Osteoblast (primary cell): ENCODE measurements at regions not wholly inside any gene's neighbourhood (a gene's known extent, or its start where the extent isn't known, plus 50 kb on each side); places are given as distances from the start of the nearest gene placed in this dataset.

ENCODE experiments used
- DNase-seq: peaks from one replicate; pipeline ENCODE4 v3.0.0; 2011; ENCODE audit warnings: low spot score, mixed read lengths; ENCODE audit not compliant: insufficient read length; ENCODE audit errors: missing footprints
- H2AFZ ChIP-seq: 2 replicates; pipeline ENCODE4 v1.6.0; 2011; ENCODE audit warnings: mild to moderate bottlenecking, low read length
- H3K27ac ChIP-seq: 2 replicates; pipeline ENCODE4 v1.5.1; 2011; ENCODE audit warnings: mild to moderate bottlenecking, low read depth, low read length, moderate library complexity
- H3K27me3 ChIP-seq: 2 replicates; pipeline ENCODE4 v1.6.0; 2012; ENCODE audit warnings: mild to moderate bottlenecking, control low read depth, inconsistent platforms, low read length, moderate library complexity; ENCODE audit not compliant: insufficient read depth
- H3K36me3 ChIP-seq: 2 replicates; pipeline ENCODE4 v1.5.1; 2011; ENCODE audit warnings: mild to moderate bottlenecking, low read length, control low read depth, moderate library complexity; ENCODE audit not compliant: insufficient read depth
- H3K4me1 ChIP-seq: 2 replicates; pipeline ENCODE4 v1.5.1; 2011; ENCODE audit warnings: mild to moderate bottlenecking, low read length, control low read depth, moderate library complexity; ENCODE audit not compliant: insufficient read depth
- H3K4me2 ChIP-seq: 2 replicates; pipeline ENCODE4 v1.6.0; 2011; ENCODE audit warnings: mild to moderate bottlenecking, low read length; ENCODE audit not compliant: insufficient read depth
- H3K4me3 ChIP-seq: fragments of 200-600 bp; sonication (generic); 3 replicates; pipeline ENCODE4 v1.5.1; 2012; ENCODE audit warnings: mild to moderate bottlenecking, low read length, inconsistent platforms; ENCODE audit not compliant: insufficient read depth
- H3K79me2 ChIP-seq: 2 replicates; pipeline ENCODE4 v1.6.0; 2012; ENCODE audit warnings: mild to moderate bottlenecking, low read length, control low read depth, inconsistent platforms; ENCODE audit not compliant: insufficient read depth
- H3K9me3 ChIP-seq: 2 replicates; pipeline ENCODE4 v1.5.1; 2011; ENCODE audit warnings: low read depth, low read length, control low read depth
- H4K20me1 ChIP-seq: 2 replicates; pipeline ENCODE4 v1.6.0; 2012; ENCODE audit warnings: mild to moderate bottlenecking, low read length, control low read depth; ENCODE audit not compliant: insufficient read depth
- CTCF ChIP-seq: IDR thresholded peaks from 2 replicates; pipeline ENCODE4 v1.5.1; 2011; ENCODE audit warnings: mild to moderate bottlenecking, low read depth, low read length, moderate library complexity; ENCODE audit errors: extremely low read depth

GRCh38 chr22:47420211-47420610 is 657.8 kb downstream of the TBC1D22A start:
- no peak overlapping the region for H3K4me2 ChIP-seq
- no peaks in the 10 kb centered on the region for H4K20me1 ChIP-seq
- no peaks in the 10 kb centered on the region for H3K36me3 ChIP-seq
- H3K79me2 ChIP-seq, result no peaks in the 10 kb centered on the region
- no peaks in the 10 kb centered on the region for H3K9me3 ChIP-seq
- no peak for DNase-seq
- H3K4me3 ChIP-seq, result no peak overlapping the region
- TF ChIP-seq CTCF, result no peak
- H3K27ac ChIP-seq, result no peak overlapping the region
- H2AFZ ChIP-seq, result no peak overlapping the region
- no peaks in the 10 kb centered on the region for H3K4me1 ChIP-seq
- no peaks in the 10 kb centered on the region for H3K27me3 ChIP-seq

GRCh38 chr22:47419239-47419638 is 656.8 kb downstream of the TBC1D22A start:
- Histone ChIP-seq H4K20me1 (no peaks in the 10 kb centered on the region), H3K9me3 (no peaks in the 10 kb centered on the region), H3K27me3 (no peaks in the 10 kb centered on the region), H3K27ac (no peak overlapping the region), H3K79me2 (no peaks in the 10 kb centered on the region), H3K4me2 (no peak overlapping the region), H3K4me3 (no peak overlapping the region), H3K4me1 (no peaks in the 10 kb centered on the region), H2AFZ (no peak overlapping the region), H3K36me3 (no peaks in the 10 kb centered on the region)
- no peak for DNase-seq
- no peak for TF ChIP-seq CTCF

GRCh38 chr22:47417699-47418098 is 655.2 kb downstream of the TBC1D22A start:
- TF ChIP-seq CTCF, result no peak
- no peak overlapping the region for H2AFZ ChIP-seq
- no peak overlapping the region for H3K4me2 ChIP-seq
- no peaks in the 10 kb centered on the region for H4K20me1 ChIP-seq
- no peaks in the 10 kb centered on the region for H3K9me3 ChIP-seq
- no peaks in the 10 kb centered on the region for H3K27me3 ChIP-seq
- H3K4me1 ChIP-seq, result no peaks in the 10 kb centered on the region
- no peak for DNase-seq
- no peaks in the 10 kb centered on the region for H3K36me3 ChIP-seq
- H3K79me2 ChIP-seq, result no peaks in the 10 kb centered on the region
- no peak overlapping the region for H3K4me3 ChIP-seq
- H3K27ac ChIP-seq, result no peak overlapping the region

GRCh38 chr22:47411006-47411405 is 648.6 kb downstream of the TBC1D22A start:
- Histone ChIP-seq H3K4me1 (no peaks in the 10 kb centered on the region), H3K79me2 (no peaks in the 10 kb centered on the region), H3K36me3 (no peaks in the 10 kb centered on the region), H3K27me3 (no peaks in the 10 kb centered on the region), H3K4me3 (no peak overlapping the region), H3K4me2 (no peak overlapping the region), H4K20me1 (no peaks in the 10 kb centered on the region), H2AFZ (no peak overlapping the region), H3K27ac (no peak overlapping the region), H3K9me3 (no peaks in the 10 kb centered on the region)
- DNase-seq, result no peak
- TF ChIP-seq CTCF, result no peak
